ENCODE measurements at regions not wholly inside any gene's neighbourhood (a gene's known extent, or its start where the extent isn't known, plus 50 kb on each side); places are given as distances from the start of the nearest gene placed in this dataset.
"Not testable (repeated sequence)": the region's sequence is repeated elsewhere in the genome, so short reads cannot be mapped to it uniquely, and the experiment has no call there.

DNA sequence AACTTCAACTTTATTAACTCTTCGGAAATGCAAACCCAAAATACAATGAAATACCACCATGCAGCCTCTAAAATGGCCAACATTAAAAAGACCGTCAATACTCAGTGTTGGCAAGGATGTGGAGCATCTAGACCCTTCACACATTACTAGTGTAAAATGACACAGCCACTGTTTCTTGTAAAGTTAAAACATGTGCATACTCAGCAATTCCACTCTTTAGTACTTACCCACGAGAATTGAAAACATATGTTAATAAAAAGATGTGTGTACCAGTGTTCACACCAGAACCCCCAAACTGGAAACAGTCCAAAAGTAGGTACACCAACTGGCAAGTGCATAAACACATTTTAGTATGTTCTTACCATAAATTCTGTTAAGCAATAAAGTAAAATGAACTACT lies 294.7 kb downstream of the PLK2 start:
- DNase-seq (ENCODE audit: low read depth): no peak
- TF ChIP-seq, protein P1, sequence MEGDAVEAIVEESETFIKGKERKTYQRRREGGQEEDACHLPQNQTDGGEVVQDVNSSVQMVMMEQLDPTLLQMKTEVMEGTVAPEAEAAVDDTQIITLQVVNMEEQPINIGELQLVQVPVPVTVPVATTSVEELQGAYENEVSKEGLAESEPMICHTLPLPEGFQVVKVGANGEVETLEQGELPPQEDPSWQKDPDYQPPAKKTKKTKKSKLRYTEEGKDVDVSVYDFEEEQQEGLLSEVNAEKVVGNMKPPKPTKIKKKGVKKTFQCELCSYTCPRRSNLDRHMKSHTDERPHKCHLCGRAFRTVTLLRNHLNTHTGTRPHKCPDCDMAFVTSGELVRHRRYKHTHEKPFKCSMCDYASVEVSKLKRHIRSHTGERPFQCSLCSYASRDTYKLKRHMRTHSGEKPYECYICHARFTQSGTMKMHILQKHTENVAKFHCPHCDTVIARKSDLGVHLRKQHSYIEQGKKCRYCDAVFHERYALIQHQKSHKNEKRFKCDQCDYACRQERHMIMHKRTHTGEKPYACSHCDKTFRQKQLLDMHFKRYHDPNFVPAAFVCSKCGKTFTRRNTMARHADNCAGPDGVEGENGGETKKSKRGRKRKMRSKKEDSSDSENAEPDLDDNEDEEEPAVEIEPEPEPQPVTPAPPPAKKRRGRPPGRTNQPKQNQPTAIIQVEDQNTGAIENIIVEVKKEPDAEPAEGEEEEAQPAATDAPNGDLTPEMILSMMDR (IDR thresholded peaks at IDR 0.05; ENCODE audit: low read depth, low read length): no peak
- TF ChIP-seq MYC (IDR thresholded peaks at IDR 0.05; ENCODE audit: low read depth, low read length) (no peak), POLR2A (IDR thresholded peaks at IDR 0.05; ENCODE audit: extremely low read depth, insufficient read length) (no peak)
- TF ChIP-seq, protein P2, sequence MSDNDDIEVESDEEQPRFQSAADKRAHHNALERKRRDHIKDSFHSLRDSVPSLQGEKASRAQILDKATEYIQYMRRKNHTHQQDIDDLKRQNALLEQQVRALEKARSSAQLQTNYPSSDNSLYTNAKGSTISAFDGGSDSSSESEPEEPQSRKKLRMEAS (IDR thresholded peaks at IDR 0.05; ENCODE audit: low read depth, low read length): no peak
- H3K4me3 ChIP-seq (ENCODE audit: low read depth, low read length): no peak overlapping the region

GRCh38 chr5:58161889-58162288 lies 298.0 kb downstream of the PLK2 start:
- DNase-seq (ENCODE audit: low read depth); H3K4me3 ChIP-seq (ENCODE audit: low read depth, low read length): not testable (repeated sequence)

DNA sequence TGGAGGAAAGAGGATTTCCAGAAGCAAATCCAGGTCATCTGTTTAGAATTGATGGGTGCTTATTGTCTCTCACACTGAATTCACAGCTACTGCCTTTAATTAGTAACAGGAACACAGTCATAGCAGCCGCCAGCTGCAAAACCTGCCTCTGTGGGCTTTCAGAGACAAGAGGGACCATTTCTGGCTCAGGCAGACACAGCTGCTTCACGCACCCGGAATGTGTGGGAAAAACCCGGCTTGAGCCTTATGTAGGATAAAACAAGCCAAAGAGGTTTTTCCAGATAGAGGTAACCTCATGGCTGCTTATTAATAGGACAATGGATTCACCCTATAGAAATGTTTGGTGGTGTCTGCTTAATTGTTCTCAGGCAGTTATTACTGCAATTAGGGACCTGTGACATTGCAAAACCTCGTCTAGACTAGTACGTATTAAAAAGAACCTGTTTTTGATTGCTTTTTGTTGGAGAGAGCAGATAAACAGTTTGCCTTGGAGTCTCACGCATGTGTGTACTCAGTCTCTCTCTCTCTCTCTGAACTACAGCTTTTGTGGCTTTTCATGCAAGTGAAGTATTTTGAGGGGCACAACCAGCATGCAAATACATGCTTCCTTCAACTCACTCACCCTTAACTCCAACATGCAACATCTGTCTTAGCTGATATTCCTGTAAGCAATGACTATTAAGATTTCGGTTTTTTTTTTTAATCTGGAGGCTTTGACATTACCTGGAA lies 302.7 kb downstream of the PLK2 start:
- DNase-seq (ENCODE audit: low read depth): no peak
- no peak overlapping the region for H3K4me3 ChIP-seq (ENCODE audit: low read depth, low read length)

DNA sequence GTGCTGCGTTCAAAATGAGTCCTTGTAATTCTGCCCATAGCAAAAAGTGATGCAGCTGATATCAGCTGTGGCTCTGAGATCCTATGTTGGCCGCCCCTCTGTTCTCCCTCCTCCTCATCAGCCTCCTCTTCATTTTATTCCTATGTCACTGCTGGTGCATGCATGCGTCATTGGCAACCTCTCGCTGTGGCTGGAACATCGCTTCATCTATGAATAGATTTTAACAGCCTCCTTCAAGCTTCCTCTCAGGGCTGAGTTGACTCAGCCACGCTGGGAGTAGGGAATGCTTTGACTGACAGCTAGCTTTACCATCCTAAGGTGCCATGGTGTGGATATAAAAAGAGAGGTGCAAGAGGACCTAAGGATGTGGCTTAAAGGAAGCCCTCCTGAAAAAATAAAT lies 303.5 kb downstream of the PLK2 start:
- DNase-seq (ENCODE audit: low read depth): no peak
- H3K4me3 ChIP-seq (ENCODE audit: low read depth, low read length): no peak overlapping the region
- TF ChIP-seq, protein P1 (IDR thresholded peaks at IDR 0.05; ENCODE audit: low read depth, low read length): no peak
- TF ChIP-seq MYC (IDR thresholded peaks at IDR 0.05; ENCODE audit: low read depth, low read length): no peak
- TF ChIP-seq, protein P2 (IDR thresholded peaks at IDR 0.05; ENCODE audit: low read depth, low read length): no peak
- no peak for TF ChIP-seq POLR2A (IDR thresholded peaks at IDR 0.05; ENCODE audit: extremely low read depth, insufficient read length)

More for the DNA sequence above, 302.7 kb downstream of the PLK2 start:
- no peak for TF ChIP-seq POLR2A (IDR thresholded peaks at IDR 0.05; ENCODE audit: extremely low read depth, insufficient read length)
- TF ChIP-seq, protein P1 (IDR thresholded peaks at IDR 0.05; ENCODE audit: low read depth, low read length): no peak
- no peak for TF ChIP-seq MYC (IDR thresholded peaks at IDR 0.05; ENCODE audit: low read depth, low read length)
- TF ChIP-seq, protein P2 (IDR thresholded peaks at IDR 0.05; ENCODE audit: low read depth, low read length): no peak

- TF ChIP-seq MYC (IDR thresholded peaks at IDR 0.05; ENCODE audit: low read depth, low read length): no peak
- no peak for DNase-seq (ENCODE audit: low read depth)
- H3K4me3 ChIP-seq (ENCODE audit: low read depth, low read length): no peak overlapping the region
These were observed 306.6 kb downstream of the PLK2 start for GRCh38 chr5:58153255-58153654.

GRCh38 chr5:58151414-58151813 lies 308.5 kb downstream of the PLK2 start:
- TF ChIP-seq, protein P1 (IDR thresholded peaks at IDR 0.05; ENCODE audit: low read depth, low read length): no peak
- no peak for TF ChIP-seq POLR2A (IDR thresholded peaks at IDR 0.05; ENCODE audit: extremely low read depth, insufficient read length)
- TF ChIP-seq, protein P2 (IDR thresholded peaks at IDR 0.05; ENCODE audit: low read depth, low read length): no peak
- DNase-seq (ENCODE audit: low read depth): no peak
- no peak overlapping the region for H3K4me3 ChIP-seq (ENCODE audit: low read depth, low read length)

GRCh38 chr5:58150926-58151325 lies 309.0 kb downstream of the PLK2 start:
- DNase-seq (ENCODE audit: low read depth): no peak
- H3K4me3 ChIP-seq (ENCODE audit: low read depth, low read length): no peak overlapping the region
- TF ChIP-seq, protein P1 (IDR thresholded peaks at IDR 0.05; ENCODE audit: low read depth, low read length): no peak
- no peak for TF ChIP-seq MYC (IDR thresholded peaks at IDR 0.05; ENCODE audit: low read depth, low read length)
- TF ChIP-seq, protein P2 (IDR thresholded peaks at IDR 0.05; ENCODE audit: low read depth, low read length): no peak
- TF ChIP-seq POLR2A (IDR thresholded peaks at IDR 0.05; ENCODE audit: extremely low read depth, insufficient read length): no peak
